ENCODE measurements at regions not wholly inside any gene's neighbourhood (a gene's known extent, or its start where the extent isn't known, plus 50 kb on each side); places are given as distances from the start of the nearest gene placed in this dataset.

- no peak for DNase-seq (ENCODE audit: low read depth)
- no peak overlapping the region for H3K4me3 ChIP-seq (ENCODE audit: low read depth, low read length)
- TF ChIP-seq, protein P1, sequence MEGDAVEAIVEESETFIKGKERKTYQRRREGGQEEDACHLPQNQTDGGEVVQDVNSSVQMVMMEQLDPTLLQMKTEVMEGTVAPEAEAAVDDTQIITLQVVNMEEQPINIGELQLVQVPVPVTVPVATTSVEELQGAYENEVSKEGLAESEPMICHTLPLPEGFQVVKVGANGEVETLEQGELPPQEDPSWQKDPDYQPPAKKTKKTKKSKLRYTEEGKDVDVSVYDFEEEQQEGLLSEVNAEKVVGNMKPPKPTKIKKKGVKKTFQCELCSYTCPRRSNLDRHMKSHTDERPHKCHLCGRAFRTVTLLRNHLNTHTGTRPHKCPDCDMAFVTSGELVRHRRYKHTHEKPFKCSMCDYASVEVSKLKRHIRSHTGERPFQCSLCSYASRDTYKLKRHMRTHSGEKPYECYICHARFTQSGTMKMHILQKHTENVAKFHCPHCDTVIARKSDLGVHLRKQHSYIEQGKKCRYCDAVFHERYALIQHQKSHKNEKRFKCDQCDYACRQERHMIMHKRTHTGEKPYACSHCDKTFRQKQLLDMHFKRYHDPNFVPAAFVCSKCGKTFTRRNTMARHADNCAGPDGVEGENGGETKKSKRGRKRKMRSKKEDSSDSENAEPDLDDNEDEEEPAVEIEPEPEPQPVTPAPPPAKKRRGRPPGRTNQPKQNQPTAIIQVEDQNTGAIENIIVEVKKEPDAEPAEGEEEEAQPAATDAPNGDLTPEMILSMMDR (IDR thresholded peaks at IDR 0.05; ENCODE audit: insufficient read depth, low read length), result no peak
Observed at GRCh38 chr6:144392536-144392935, 107.4 kb downstream of the UTRN start.

DNA sequence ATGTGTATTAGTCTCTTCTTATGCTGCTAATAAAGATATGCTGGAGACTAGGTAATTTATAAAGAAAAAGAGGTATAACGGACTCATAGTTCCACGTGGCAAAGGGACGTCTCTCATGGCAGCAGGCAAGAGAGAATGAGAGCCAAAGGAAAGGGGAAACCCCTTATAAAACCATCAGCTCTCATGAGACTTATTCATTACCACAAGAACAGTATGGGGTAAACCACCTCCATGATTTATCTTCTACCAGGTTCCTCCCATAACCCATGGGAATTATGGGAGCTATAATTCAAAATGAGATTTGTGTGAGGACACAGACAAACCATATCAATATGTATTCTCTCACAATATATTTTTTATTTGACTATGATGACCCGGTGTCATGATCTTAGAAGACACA is 109.1 kb downstream of the UTRN start:
- DNase-seq (ENCODE audit: low read depth), result no peak
- TF ChIP-seq, protein P1 (IDR thresholded peaks at IDR 0.05; ENCODE audit: insufficient read depth, low read length), result no peak
- no peak overlapping the region for H3K4me3 ChIP-seq (ENCODE audit: low read depth, low read length)

DNA sequence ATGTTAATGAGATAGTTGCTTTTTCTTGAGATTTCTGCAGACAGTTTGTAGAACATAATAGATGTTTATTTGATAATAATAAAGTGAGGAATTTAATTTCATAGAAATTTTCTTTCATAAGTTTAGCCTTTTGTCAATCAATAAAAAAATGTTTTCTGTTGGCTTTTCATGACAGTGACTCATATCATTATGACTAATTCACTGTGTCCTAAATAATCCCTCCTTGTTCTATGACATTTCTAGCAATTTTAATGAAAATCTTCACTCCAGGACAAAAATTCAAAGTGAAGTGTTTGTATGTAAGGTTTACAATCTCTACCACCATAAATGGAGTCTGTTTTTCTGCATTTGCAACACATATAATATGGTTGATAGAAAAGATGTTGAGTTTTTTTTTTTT is 109.9 kb downstream of the UTRN start:
- peak; percentile 4 for DNase-seq (ENCODE audit: low read depth)
- no peak overlapping the region for H3K4me3 ChIP-seq (ENCODE audit: low read depth, low read length)
- TF ChIP-seq, protein P1 (IDR thresholded peaks at IDR 0.05; ENCODE audit: insufficient read depth, low read length), result no peak

- DNase-seq (ENCODE audit: low read depth), result no peak
- H3K4me3 ChIP-seq (ENCODE audit: low read depth, low read length), result no peak overlapping the region
- TF ChIP-seq, protein P1 (IDR thresholded peaks at IDR 0.05; ENCODE audit: insufficient read depth, low read length), result no peak
Observed at GRCh38 chr6:144395826-144396225, 110.7 kb downstream of the UTRN start.

DNA sequence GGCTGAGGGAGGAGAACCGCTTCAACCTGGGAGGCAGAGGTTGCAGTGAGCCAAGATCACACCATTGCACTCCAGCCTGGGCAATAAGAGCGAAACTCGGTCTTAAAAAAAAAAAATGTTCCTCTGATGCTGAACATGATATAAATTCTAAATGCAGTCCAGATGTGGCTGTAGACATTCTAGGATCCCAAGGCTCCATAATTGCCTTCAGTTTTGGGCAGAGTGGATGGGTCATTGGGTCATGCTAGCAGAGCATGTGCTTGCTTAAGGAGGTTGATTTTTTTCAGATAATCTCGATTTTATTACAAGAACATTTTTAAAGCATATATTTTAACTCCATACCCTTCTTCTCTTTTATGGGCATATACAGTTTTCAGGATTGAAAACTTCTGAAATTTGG is 112.0 kb downstream of the UTRN start:
- TF ChIP-seq, protein P1 (IDR thresholded peaks at IDR 0.05; ENCODE audit: insufficient read depth, low read length), result no peak
- no peak for DNase-seq (ENCODE audit: low read depth)
- no peak overlapping the region for H3K4me3 ChIP-seq (ENCODE audit: low read depth, low read length)

DNA sequence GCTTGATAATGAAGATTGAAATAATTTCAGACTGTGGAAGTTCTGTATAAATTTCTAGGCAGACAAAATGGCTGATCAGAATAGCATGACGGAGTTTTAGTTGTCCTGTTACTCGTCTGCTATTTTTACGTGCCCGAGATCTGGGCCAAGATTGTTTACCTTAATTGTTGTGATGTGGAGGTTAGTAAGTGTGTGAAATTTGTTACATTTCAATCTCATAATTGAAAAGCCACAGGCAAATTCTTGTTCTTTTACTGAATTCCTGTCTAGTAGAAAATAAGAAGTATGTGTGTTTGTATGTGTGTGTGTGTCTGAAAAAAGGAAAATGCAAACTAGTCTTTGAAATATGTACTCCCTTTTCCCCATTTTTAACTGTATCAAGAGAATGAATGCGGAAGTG is 115.2 kb downstream of the UTRN start:
- TF ChIP-seq, protein P1 (IDR thresholded peaks at IDR 0.05; ENCODE audit: insufficient read depth, low read length), result no peak
- H3K4me3 ChIP-seq (ENCODE audit: low read depth, low read length), result no peak overlapping the region
- no peak for DNase-seq (ENCODE audit: low read depth)

Data from fibroblast of the aortic adventitia (primary cell).